ENCODE measurements at regions not wholly inside any gene's neighbourhood (a gene's known extent, or its start where the extent isn't known, plus 50 kb on each side); places are given as distances from the start of the nearest gene placed in this dataset.
"Not testable (repeated sequence)": the region's sequence is repeated elsewhere in the genome, so short reads cannot be mapped to it uniquely, and the experiment has no call there.

- no peak overlapping the region for H3K27ac Mint-ChIP-seq
- H3K9me3 Mint-ChIP-seq = peaks cover 5% of the 10 kb centered on the region
- ATAC-seq (replicated peaks) = no peak
These were observed 78.2 kb upstream of the COL5A1 start for GRCh38 chr9:134563397-134563796.

DNA sequence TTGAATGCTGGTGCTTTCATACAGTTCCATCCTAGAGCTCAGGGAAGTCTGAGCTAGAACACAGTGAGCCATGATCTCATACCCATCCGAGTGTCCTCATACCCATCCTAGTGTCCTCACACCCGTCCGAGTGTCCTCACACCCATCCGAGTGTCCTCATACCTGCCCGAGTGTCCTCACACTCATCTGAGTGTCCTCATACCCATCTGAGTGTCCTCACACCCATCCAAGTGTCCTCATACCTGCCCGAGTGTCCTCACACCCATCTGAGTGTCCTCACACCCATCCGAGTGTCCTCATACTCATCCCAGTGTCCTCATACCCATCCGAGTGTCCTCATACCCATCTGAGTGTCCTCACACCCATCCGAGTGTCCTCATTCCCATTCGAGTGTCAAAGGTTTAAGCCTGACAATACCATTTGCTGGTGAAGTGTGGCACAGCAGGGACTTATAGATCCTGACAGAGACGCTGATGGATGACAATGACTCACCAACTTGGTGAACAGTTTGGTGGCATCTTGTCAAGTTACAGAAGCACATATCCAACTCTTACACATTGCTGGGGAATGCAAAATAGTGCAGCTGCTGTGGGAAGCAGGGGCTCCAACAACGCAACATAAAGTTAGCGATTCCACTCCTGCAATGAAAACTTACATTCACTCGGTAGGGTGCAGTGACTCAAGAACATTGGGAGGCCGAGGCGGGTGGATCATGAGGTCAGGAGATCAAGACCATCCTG lies 77.0 kb upstream of the COL5A1 start:
- Mint-ChIP-seq H3K4me3 (no peak overlapping the region), H3K9me3 (peaks cover 5% of the 10 kb centered on the region), H3K4me1 (no peaks in the 10 kb centered on the region), H3K27ac (no peak overlapping the region), H3K36me3 (ENCODE audit: low read depth) (no peaks in the 10 kb centered on the region), H3K27me3 (no peaks in the 10 kb centered on the region)
- ATAC-seq (replicated peaks) = no peak

More at GRCh38 chr9:134563397-134563796, 78.2 kb upstream of the COL5A1 start:
- H3K4me3 Mint-ChIP-seq = no peak overlapping the region
- H3K4me1 Mint-ChIP-seq = no peaks in the 10 kb centered on the region
- no peaks in the 10 kb centered on the region for H3K36me3 Mint-ChIP-seq (ENCODE audit: low read depth)
- no peaks in the 10 kb centered on the region for H3K27me3 Mint-ChIP-seq

- no peaks in the 10 kb centered on the region for H3K4me1 Mint-ChIP-seq
- no peak for ATAC-seq (replicated peaks)
- H3K4me3 Mint-ChIP-seq = no peak overlapping the region
- H3K9me3 Mint-ChIP-seq = peaks cover 5% of the 10 kb centered on the region
- H3K27me3 Mint-ChIP-seq = no peaks in the 10 kb centered on the region
- H3K27ac Mint-ChIP-seq = no peak overlapping the region
- H3K36me3 Mint-ChIP-seq (ENCODE audit: low read depth) = no peaks in the 10 kb centered on the region
These were observed 76.2 kb upstream of the COL5A1 start for GRCh38 chr9:134565316-134565915.

- no peaks in the 10 kb centered on the region for H3K4me1 Mint-ChIP-seq
- H3K9me3 Mint-ChIP-seq = peaks cover 5% of the 10 kb centered on the region
- H3K4me3 Mint-ChIP-seq = no peak overlapping the region
- no peak for ATAC-seq (replicated peaks)
- H3K27me3 Mint-ChIP-seq = no peaks in the 10 kb centered on the region
- no peaks in the 10 kb centered on the region for H3K36me3 Mint-ChIP-seq (ENCODE audit: low read depth)
- no peak overlapping the region for H3K27ac Mint-ChIP-seq
These were observed 75.3 kb upstream of the COL5A1 start for GRCh38 chr9:134566196-134566847.

DNA sequence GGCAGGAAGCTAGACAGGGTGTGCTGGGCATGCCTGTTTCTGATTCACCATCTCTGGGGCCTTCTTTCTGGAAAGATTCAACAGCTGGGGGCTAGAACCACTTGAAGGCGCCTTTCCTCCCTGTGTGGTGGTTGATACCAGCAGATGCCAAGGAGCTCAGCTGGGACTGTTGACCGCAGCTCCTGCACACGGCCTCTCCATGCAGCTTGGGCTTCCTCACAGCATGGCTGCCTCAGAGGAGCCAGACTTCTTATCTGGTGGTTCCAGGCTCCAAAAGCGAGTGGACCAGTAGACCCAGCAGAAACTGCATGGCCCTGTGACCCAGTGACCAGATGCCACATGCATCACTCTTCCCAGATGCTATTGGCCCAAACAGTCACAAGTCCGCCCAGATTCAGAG lies 74.7 kb upstream of the COL5A1 start:
- Mint-ChIP-seq H3K36me3 (ENCODE audit: low read depth) (no peaks in the 10 kb centered on the region), H3K4me1 (no peaks in the 10 kb centered on the region), H3K27me3 (no peaks in the 10 kb centered on the region), H3K9me3 (peaks cover 5% of the 10 kb centered on the region), H3K27ac (no peak overlapping the region), H3K4me3 (no peak overlapping the region)
- no peak for ATAC-seq (replicated peaks)

- no peaks in the 10 kb centered on the region for H3K4me1 Mint-ChIP-seq
- no peak overlapping the region for H3K27ac Mint-ChIP-seq
- H3K9me3 Mint-ChIP-seq = peaks cover 5% of the 10 kb centered on the region
- H3K4me3 Mint-ChIP-seq = no peak overlapping the region
- no peaks in the 10 kb centered on the region for H3K36me3 Mint-ChIP-seq (ENCODE audit: low read depth)
- H3K27me3 Mint-ChIP-seq = no peaks in the 10 kb centered on the region
- ATAC-seq (replicated peaks) = no peak
These were observed 73.5 kb upstream of the COL5A1 start for GRCh38 chr9:134568116-134568515.

DNA sequence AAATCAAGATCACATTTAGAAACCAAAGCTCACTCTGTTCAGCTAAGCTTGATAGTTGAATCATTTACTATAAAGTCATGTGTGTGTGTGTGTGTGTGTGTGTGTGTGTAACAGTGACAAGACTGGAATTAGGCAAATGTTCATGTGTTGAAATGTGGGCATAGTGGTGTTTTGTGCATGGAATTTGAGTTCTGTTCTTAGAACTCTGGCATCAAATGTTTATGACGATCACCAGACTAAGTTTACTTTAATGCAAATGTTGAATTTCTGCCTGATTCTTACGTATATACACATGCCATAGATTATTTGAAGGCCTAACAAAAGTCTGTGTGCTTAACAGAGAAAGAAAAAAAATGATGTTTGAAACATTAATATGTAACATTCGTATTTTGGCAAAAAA lies 72.8 kb upstream of the COL5A1 start:
- Mint-ChIP-seq H3K27ac (no peak overlapping the region), H3K4me1 (no peaks in the 10 kb centered on the region), H3K36me3 (ENCODE audit: low read depth) (no peaks in the 10 kb centered on the region), H3K4me3 (no peak overlapping the region), H3K9me3 (peaks cover 5% of the 10 kb centered on the region), H3K27me3 (no peaks in the 10 kb centered on the region)
- ATAC-seq (replicated peaks) = no peak

DNA sequence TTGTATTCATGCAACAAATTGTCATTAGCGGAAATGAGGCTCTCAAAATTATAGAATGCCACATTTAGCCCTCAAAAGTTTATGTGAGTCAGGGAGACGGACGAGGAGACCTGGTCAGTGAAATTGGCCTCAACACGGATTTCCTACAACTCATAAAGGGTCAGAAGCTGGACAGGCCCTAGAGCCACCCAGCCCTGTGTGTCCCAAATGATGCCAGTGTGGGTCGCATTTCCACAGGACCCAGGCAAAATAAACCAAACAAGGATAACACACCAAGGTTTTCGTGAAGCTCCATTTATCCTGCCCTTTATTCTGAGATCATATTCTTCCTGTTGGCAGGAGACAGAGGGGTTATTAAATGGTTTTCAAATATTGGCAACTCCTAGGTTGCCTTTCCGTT lies 72.0 kb upstream of the COL5A1 start:
- Mint-ChIP-seq H3K4me1 (no peaks in the 10 kb centered on the region), H3K4me3 (no peak overlapping the region), H3K27me3 (no peaks in the 10 kb centered on the region), H3K36me3 (ENCODE audit: low read depth) (no peaks in the 10 kb centered on the region), H3K9me3 (peaks cover 5% of the 10 kb centered on the region), H3K27ac (no peak overlapping the region)
- no peak for ATAC-seq (replicated peaks)

DNA sequence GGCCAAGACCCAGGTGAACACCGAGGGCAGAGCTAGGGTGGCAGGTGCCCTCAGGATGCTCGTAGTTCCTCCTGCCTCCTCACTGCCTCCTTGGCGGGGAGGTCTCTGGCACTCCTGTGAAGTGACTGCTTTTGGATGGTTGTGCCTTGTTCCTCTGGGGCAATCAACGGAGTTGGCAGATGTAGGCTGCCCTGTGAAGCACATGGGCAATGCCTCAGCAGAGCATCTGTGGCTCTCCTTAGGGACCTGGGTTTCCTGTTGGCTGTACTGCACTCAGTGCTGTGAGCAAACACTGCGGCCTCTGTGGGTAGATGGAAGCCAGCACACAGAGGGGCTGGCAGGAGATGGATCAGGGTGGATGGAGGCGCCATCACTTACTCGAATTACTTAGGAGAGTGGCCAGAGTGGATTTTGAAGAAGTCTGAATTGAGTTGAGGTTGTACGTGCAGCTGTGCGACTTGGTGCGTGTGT lies 71.4 kb upstream of the COL5A1 start:
- H3K4me1 Mint-ChIP-seq = no peaks in the 10 kb centered on the region
- peaks cover 5% of the 10 kb centered on the region for H3K9me3 Mint-ChIP-seq
- H3K4me3 Mint-ChIP-seq = no peak overlapping the region
- no peak overlapping the region for H3K27ac Mint-ChIP-seq
- no peaks in the 10 kb centered on the region for H3K36me3 Mint-ChIP-seq (ENCODE audit: low read depth)
- H3K27me3 Mint-ChIP-seq = no peaks in the 10 kb centered on the region
- ATAC-seq (replicated peaks) = no peak

DNA sequence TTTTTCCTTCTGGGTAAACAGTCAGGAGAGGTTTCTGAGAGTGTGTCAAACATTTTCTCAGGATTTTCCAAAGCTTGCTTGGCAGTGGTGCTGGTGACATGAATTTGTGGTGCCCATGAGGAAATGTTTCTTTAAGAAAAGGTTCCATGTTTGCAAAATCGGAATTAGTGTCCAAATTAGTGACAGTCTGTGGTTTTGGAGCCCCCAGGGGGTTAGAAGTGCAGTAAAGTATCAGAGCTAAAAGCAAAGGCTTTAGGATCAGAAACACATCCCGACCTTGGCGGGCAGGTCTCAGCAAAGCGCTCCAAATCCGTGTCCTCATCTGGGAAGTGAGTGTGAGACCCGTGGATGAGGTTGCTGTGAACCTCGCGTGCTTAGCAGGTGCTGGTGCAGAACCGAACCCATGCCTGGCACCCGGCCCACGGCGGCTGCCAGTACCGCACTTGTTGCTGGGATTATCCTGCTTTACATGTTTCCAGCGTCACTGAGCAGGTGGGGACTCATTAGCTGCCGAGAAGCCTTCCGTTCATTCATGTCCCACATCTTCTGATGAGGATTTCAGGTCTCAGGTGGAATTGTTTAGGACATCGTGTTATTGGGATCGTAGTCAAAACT lies 70.8 kb upstream of the COL5A1 start:
- Mint-ChIP-seq H3K9me3 (peaks cover 5% of the 10 kb centered on the region), H3K4me1 (no peaks in the 10 kb centered on the region), H3K27me3 (no peaks in the 10 kb centered on the region), H3K36me3 (ENCODE audit: low read depth) (no peaks in the 10 kb centered on the region), H3K27ac (no peak overlapping the region), H3K4me3 (no peak overlapping the region)
- no peak for ATAC-seq (replicated peaks)

- Mint-ChIP-seq H3K4me1 (no peaks in the 10 kb centered on the region), H3K27me3 (no peaks in the 10 kb centered on the region), H3K9me3 (peaks cover 5% of the 10 kb centered on the region), H3K27ac (no peak overlapping the region), H3K4me3 (no peak overlapping the region), H3K36me3 (ENCODE audit: low read depth) (no peaks in the 10 kb centered on the region)
- ATAC-seq (replicated peaks) = no peak
These were observed 70.2 kb upstream of the COL5A1 start for GRCh38 chr9:134571326-134571931.

DNA sequence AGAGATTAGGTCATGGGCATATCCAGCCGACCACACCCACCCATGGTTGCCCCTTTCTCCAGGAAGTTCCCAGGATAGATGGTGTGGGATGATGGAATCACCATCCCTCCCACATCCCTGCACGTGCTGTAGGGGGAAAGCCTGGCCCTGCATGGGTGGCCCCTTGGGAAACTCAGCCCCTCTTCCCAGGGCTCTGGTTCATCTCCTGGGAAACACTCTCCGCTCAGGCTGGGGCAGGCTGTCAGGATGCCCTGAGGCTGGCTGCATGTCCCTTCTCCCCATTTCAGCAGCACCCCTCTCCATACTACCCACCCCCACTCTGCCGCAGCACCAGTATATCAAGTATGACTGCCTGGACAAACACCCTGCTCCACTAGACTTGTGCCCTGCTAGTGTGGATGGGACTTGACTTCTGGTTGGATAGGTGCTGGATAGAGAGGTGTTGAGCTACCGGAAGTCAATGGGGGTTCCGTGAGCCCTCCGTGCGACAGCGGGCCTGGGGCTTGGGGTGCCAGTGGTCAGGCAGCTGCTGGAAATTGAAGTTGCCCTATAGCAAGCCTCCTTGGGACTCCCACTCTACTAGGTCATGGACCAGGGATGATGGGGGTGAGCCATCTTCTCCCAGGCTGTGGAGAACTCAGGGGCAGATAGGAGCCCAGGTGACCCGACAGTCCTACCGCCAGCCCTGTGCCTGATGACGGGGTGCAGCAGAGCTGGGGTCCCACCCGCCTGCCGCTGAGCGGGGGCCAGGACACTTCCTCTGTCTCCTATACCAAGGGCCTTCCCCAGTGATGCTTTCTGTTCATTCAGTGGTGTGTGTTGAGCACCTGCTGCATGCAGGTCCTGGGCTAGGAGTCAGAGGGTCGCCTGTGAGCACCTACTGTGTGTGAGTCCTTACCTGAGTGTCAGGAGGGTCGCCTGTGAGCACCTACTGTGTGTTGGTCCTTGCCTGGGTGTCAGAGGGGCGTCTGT lies 69.4 kb upstream of the COL5A1 start:
- Mint-ChIP-seq H3K27me3 (peaks cover 2% of the 10 kb centered on the region), H3K27ac (no peak overlapping the region), H3K4me1 (no peaks in the 10 kb centered on the region), H3K36me3 (ENCODE audit: low read depth) (no peaks in the 10 kb centered on the region), H3K9me3 (peaks cover 5% of the 10 kb centered on the region), H3K4me3 (no peak overlapping the region)
- peak; percentile 23 for ATAC-seq (replicated peaks)

DNA sequence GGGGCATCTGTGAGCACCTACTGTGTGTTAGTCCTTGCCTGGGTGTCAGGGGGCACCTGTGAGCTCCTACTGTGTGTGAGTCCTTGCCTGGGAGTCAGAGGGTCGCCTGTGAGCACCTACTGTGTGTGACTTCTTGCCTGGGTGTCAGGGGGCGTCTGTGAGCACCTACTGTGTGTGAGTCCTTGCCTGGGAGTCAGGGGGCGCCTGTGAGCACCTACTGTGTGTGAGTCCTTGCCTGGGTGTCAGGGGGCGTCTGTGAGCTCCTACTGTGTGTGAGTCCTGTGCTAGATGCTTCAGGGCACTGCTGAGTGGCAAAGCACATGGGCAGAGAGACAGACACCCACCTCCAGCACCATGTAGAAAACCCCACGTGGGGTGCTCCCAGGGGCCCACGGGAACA lies 66.9 kb upstream of the COL5A1 start:
- H3K4me3 Mint-ChIP-seq = not testable (repeated sequence)

More for the DNA sequence above, 66.9 kb upstream of the COL5A1 start:
- ATAC-seq (replicated peaks); H3K9me3 Mint-ChIP-seq; H3K36me3 Mint-ChIP-seq (ENCODE audit: low read depth); H3K27ac Mint-ChIP-seq; H3K4me1 Mint-ChIP-seq: not testable (repeated sequence)
- peaks cover 16% of the 10 kb centered on the region for H3K27me3 Mint-ChIP-seq

Measured in activated T-helper 17 cell treated with anti-CD3 and anti-CD28 coated beads, Interleukin-2, amount 50 U/mL, for 72 hours (primary cell).